ENCODE measurements at regions not wholly inside any gene's neighbourhood (a gene's known extent, or its start where the extent isn't known, plus 50 kb on each side); places are given as distances from the start of the nearest gene placed in this dataset.

DNA sequence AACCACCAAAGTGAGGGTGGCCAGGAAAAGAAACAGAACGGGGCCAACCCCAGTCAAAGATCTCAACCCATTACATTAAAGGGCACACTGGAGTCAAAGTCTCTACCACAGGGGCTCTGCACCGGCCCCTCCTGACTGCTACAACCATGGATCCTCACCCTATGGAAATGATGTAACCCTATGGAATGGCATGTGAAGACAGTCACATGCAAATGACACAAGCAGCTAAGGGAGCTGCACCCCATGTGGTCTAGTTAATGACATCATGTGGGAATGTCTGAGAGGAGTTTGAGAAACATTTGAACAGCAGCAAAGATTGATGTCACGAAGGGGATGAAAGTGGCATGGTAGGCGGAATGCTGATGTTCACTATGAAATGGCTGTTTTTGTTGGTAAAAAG, 298.2 kb upstream of the SLCO3A1 start:
- TF ChIP-seq POLR2A (IDR thresholded peaks at IDR 0.05; ENCODE audit: low read length) (no peak), GATA1 (IDR thresholded peaks at IDR 0.05; ENCODE audit: low read depth, low read length) (no peak)
